KBM-7 (cell line): ENCODE measurements at regions not wholly inside any gene's neighbourhood (a gene's known extent, or its start where the extent isn't known, plus 50 kb on each side); places are given as distances from the start of the nearest gene placed in this dataset.
"Not testable (repeated sequence)": the region's sequence is repeated elsewhere in the genome, so short reads cannot be mapped to it uniquely, and the experiment has no call there.

Experiments
- DNase-seq: peaks from one replicate; pipeline ENCODE4 v3.0.0-alpha.2; 2015
- in situ Hi-C: fragments of 300-500 bp; cut with MboI; formaldehyde crosslinking; loops from 2 replicates; pipeline ENCODE4 v1.14.3; 2020; ENCODE audit warnings: low sequenced_read_pairs, low pct_unique_long_range_greater_than_20kb, mixed read lengths

GRCh38 chr10:60495338-60496055, 105.8 kb upstream of the ANK3 start:
- in situ Hi-C loops: no loop called here
- DNase-seq: no peak

- DNase-seq: no peak
- in situ Hi-C loops: no loop called here
Measured at GRCh38 chr10:60494774-60495173, 105.1 kb upstream of the ANK3 start.

GRCh38 chr10:60491162-60491561, 101.5 kb upstream of the ANK3 start:
- no peak for DNase-seq
- in situ Hi-C loops: no loop called here

GRCh38 chr10:60490013-60490412, 100.3 kb upstream of the ANK3 start:
- DNase-seq: no peak
- in situ Hi-C loops: no loop called here

GRCh38 chr10:60488111-60488669, 98.5 kb upstream of the ANK3 start:
- DNase-seq: no peak
- in situ Hi-C loops: no loop called here

- DNase-seq: no peak
- in situ Hi-C loops: no loop called here
Measured at GRCh38 chr10:60487543-60487942, 97.9 kb upstream of the ANK3 start.

GRCh38 chr10:60485025-60485424, 95.3 kb upstream of the ANK3 start:
- in situ Hi-C loops: no loop called here
- DNase-seq: no peak

GRCh38 chr10:60480865-60481563, 91.3 kb upstream of the ANK3 start:
- in situ Hi-C loops: no loop called here
- no peak for DNase-seq

GRCh38 chr10:60479305-60480020, 89.8 kb upstream of the ANK3 start:
- in situ Hi-C loops: no loop called here
- no peak for DNase-seq

- in situ Hi-C loops: no loop called here
Measured at GRCh38 chr10:60476451-60476850, 86.8 kb upstream of the ANK3 start.

GRCh38 chr10:60473557-60473956, 83.9 kb upstream of the ANK3 start:
- DNase-seq: no peak
- in situ Hi-C loops: no loop called here

More at GRCh38 chr10:60476451-60476850, 86.8 kb upstream of the ANK3 start:
- DNase-seq: no peak

- in situ Hi-C loops: no loop called here
- DNase-seq: no peak
Measured at GRCh38 chr10:60470091-60470490, 80.4 kb upstream of the ANK3 start.

- in situ Hi-C loops, DNase-seq: not testable (repeated sequence)
Measured at GRCh38 chr10:60469147-60469546, 79.5 kb upstream of the ANK3 start.

- DNase-seq: no peak
- in situ Hi-C loops: no loop called here
Measured at GRCh38 chr10:60467202-60467546, 77.5 kb upstream of the ANK3 start.

GRCh38 chr10:60466267-60467201, 76.9 kb upstream of the ANK3 start:
- in situ Hi-C loops: no loop called here
- no peak for DNase-seq

GRCh38 chr10:60465801-60466200, 76.1 kb upstream of the ANK3 start:
- in situ Hi-C loops: no loop called here
- no peak for DNase-seq

GRCh38 chr10:60464659-60465058, 75.0 kb upstream of the ANK3 start:
- in situ Hi-C loops: no loop called here
- no peak for DNase-seq

- DNase-seq: no peak
- in situ Hi-C loops: no loop called here
Measured at GRCh38 chr10:60463746-60464145, 74.1 kb upstream of the ANK3 start.

GRCh38 chr10:60461688-60462087, 72.0 kb upstream of the ANK3 start:
- peak; percentile 56 for DNase-seq
- in situ Hi-C loops: no loop called here
